Retina (tissue), 1 donor: ENCODE measurements at regions not wholly inside any gene's neighbourhood (a gene's known extent, or its start where the extent isn't known, plus 50 kb on each side); places are given as distances from the start of the nearest gene placed in this dataset.
"Not testable (repeated sequence)": the region's sequence is repeated elsewhere in the genome, so short reads cannot be mapped to it uniquely, and the experiment has no call there.

Experiments used
- DNase-seq: peaks from one replicate; pipeline ENCODE4 v3.0.0-alpha.2; 2016

GRCh38 chr3:80897005-80897404, 864.4 kb downstream of the GBE1 start:
- not testable (repeated sequence) for DNase-seq

GRCh38 chr3:80890571-80890970, 870.9 kb downstream of the GBE1 start:
- no peak for DNase-seq

DNA sequence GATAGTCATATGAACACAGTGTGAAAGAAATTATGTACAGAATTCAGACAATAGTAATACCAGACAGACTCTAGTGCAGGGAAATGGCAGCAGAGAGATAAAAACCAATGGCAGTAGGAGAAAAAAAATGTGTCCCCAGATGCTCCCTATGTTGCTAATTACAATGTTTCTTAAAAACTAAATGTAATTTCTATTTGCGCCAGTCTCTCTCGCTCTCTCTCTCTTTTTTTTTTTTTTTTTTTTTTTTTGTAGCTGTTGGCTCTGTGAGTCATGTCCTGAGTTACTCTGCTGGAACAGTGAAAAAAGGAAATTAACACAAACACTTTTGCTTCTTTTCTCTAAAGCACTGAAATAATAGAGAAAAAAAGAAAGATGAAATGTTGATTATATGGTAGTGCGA, 871.9 kb downstream of the GBE1 start:
- no peak for DNase-seq

DNA sequence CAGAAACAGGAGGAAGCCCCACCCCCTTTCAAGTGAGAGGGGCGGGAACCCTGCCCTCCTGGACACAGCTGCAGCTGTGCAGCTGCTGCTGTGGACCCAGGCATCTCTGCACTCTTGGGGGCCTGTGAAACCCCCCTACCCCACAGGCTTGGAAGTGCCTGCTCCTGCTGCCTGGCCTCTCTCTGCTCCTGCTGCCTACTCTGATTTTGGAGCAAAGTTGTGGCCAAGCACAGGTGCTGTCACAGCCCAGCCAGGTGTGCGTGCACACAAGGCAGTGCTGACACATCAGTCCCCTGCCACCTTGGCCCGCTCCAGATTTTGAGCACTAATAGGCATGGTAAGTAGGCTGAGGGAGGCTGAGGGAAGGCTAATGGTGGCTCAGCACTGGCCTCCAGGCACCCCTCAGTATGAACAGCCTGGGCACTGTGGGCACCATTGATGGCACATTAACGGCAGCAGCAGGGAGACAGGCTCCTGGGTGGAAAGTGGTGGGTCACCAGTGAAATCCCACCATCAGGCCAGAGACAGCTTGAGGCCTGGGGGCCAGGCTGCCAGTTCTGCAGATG, 890.9 kb downstream of the GBE1 start:
- DNase-seq = no peak

DNA sequence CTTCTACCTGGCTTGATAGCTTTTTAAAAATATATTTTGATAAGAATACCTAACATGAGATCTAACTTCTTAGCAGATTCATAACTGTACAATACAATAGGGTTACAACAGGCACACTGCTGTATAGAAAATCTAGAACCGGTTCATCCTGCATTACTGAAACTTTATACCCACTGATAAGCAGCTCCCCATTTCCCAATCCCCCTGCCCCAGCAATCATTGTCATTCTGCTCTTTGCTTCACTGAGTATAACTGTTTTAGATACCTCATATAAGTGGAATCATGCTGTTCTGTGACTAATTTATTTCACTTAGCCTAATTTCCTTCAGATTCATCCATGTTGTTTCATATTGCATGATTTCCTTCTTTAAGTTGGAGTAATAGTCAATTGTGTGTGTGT, 906.0 kb downstream of the GBE1 start:
- no peak for DNase-seq

DNA sequence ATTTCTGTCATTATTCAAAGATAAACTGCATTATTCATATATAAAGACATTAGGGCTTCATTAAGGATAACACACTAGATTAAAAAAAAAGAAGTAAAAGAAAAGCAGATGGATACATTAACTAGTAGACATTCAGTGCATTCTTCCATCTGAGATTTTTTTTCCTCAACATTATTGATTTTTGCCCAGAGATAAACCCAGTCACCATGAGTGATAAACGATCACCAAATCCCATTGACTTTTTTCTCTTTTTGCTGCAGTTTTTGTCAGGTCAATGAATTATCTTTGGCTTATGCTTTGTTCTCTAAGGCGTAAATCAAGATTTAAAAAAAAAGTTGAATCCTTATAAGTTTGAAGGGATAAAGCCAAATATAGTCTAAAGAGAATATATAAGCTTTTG, 925.0 kb downstream of the GBE1 start:
- no peak for DNase-seq

DNA sequence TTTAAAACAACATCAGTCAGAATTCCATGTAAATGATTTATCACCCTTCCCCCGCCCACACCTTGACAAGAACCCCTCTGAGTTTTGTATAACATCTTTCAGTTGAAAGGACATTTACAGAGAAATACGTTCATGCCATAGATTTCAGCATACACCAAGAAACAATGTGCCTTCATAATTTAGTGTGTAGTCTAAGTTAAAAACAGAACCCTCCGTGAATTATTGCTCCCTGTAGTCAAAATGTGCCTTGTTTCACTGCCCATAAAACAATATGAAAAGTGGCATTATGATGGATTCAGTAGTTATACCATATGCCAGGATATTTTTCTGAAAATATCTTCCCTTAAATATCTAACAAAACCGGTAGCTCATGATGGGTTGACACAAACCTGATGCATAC, 953.9 kb downstream of the GBE1 start:
- DNase-seq = no peak

- DNase-seq = no peak
Measured at GRCh38 chr3:80806673-80807072, 954.8 kb downstream of the GBE1 start.

- DNase-seq = no peak
Measured at GRCh38 chr3:80788914-80789313, 972.5 kb downstream of the GBE1 start.

- DNase-seq = no peak
Measured at GRCh38 chr3:80785875-80786274, 975.6 kb downstream of the GBE1 start.

DNA sequence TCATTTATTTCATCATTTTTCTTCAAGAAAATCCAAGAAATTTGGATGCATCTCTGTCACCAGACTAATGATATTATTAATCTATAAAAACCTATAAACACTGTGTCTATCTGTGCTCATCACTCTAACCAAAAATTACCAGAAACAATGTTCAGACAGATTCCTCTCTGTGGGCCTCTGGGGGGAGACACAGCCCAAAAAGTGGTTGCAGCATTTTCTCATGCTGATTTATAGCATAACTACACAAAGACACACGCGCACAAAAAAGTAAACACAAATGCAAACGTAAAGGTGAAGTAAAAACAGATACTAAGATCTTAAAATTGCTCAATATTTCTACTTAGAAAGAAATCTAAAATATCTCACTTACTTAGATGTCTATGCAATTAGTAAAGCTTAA, 976.0 kb downstream of the GBE1 start:
- no peak for DNase-seq

- DNase-seq = no peak
Measured at GRCh38 chr3:80771085-80771484, 990.4 kb downstream of the GBE1 start.

- DNase-seq = no peak
Measured at GRCh38 chr3:80770106-80771074, 991.1 kb downstream of the GBE1 start.

- DNase-seq = no peak
Measured at GRCh38 chr3:80769683-80770082, 991.8 kb downstream of the GBE1 start.

GRCh38 chr3:80767604-80768003, 993.8 kb downstream of the GBE1 start:
- no peak for DNase-seq

- no peak for DNase-seq
Measured at GRCh38 chr3:80754969-80755368, 987.2 kb upstream of the ROBO1 start.

DNA sequence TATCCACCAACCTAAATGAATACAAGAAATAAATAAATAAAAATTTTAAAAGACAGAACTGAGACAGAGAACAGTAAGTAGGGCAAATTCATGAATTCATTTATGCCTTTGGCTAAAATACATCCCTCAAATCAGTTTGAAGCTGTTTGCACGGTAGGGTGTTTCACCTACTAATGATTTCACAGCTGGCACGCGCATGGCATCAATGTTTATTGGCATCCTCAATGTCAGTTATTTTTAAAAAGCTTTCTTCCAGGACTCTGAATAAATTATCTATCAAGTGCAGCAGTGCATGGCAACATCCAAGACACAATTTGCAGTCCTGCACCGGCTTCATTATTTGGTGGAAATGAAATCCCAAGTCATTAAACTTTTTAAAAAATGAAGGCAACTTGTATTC, 985.2 kb upstream of the ROBO1 start:
- no peak for DNase-seq

DNA sequence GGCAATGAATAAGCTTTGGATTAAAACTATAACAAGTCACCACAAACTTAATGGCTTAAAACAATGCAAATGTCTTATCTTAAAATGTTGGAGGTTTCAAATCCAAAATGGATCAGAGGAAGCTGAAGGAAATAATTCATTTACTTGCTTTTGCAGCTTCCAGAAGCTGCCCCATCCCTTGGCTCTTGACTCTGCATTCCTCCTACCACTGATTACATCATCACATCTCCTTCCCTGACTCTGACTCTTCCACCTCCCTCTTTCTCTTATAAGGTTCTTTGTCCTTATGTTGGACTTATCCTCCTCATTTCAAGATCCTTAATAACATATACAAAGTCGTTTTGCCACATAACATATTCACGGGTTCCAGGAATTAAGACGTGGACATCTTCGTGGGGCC, 982.8 kb upstream of the ROBO1 start:
- no peak for DNase-seq

- no peak for DNase-seq
Measured at GRCh38 chr3:80734920-80735319, 967.1 kb upstream of the ROBO1 start.

DNA sequence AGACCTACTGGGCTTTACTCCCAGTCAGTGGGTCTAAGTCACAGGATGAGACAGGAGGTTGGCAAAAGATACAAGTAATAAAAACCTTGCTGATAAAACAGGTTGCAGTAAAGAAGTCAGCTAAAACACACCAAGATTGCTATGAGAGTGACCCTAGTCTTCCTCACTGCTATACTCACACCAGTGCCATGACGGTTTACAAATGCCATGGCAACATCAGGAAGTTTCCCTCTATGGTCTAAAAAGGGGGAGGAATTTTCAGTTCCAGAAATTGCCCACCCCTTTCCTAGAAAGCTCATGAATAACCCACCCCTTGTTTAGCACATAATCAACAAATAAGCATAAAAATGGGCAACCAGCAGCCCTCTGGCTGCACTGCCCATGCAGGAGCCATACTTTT, 966.7 kb upstream of the ROBO1 start:
- DNase-seq = no peak

GRCh38 chr3:80733522-80734176, 965.9 kb upstream of the ROBO1 start:
- no peak for DNase-seq

- DNase-seq = not testable (repeated sequence)
Measured at GRCh38 chr3:80727561-80727960, 959.8 kb upstream of the ROBO1 start.

DNA sequence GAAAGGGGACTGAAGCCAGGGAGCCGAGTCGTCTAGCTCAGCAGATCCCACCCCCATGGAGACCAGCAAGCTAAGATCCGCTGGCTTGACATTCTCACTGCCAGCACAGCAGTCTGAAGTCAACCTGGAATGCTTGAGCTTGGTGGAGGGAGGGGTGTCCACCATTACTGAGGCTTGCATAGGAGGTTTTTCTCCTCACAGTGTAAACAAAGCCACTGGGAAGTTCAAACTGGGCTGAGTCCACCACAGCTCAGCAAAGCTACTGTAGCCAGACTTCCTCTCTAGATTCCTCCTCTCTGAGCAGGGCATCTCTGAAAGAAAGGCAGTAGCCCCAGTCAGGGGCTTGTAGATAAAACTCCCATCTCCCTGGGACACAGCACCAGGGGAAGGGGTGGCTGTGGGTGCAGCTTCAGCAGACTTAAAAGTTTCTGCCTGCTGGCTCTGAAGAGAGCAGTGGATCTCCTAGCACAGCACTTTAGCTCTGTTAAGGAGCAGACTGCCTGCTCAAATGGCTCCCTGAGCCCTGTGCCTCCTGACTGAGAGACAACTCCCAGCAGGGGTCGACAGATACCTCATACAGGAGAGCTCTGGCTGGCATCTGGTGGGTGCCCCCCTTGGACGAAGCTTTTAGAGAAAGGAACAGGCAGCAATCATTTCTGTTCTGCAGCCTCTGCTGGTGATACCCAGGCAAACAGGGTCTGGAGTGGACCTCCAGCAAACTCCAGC, 942.0 kb upstream of the ROBO1 start:
- not testable (repeated sequence) for DNase-seq
